ENCODE measurements at regions not wholly inside any gene's neighbourhood (a gene's known extent, or its start where the extent isn't known, plus 50 kb on each side); places are given as distances from the start of the nearest gene placed in this dataset.

GRCh38 chr5:26579712-26580111 is 458.7 kb downstream of the CDH9 start:
- no peaks in the 10 kb centered on the region for H3K27me3 ChIP-seq (ENCODE audit: insufficient read depth, low read depth)
- no peak overlapping the region for H3K9ac ChIP-seq
- H2AFZ ChIP-seq (ENCODE audit: low read depth): no peak overlapping the region
- no peaks in the 10 kb centered on the region for H3K79me2 ChIP-seq (ENCODE audit: insufficient read depth, low read depth)
- no peaks in the 10 kb centered on the region for H4K20me1 ChIP-seq (ENCODE audit: insufficient read depth)
- H3K27ac ChIP-seq: no peak overlapping the region
- H3K4me1 ChIP-seq (ENCODE audit: low read depth, poor library complexity, severe bottlenecking): no peaks in the 10 kb centered on the region
- H3K36me3 ChIP-seq (ENCODE audit: insufficient read depth): no peaks in the 10 kb centered on the region
- no peak overlapping the region for H3K4me3 ChIP-seq (IDR thresholded peaks at IDR 0.05; ENCODE audit: insufficient read depth, low read depth, low read length)
- no peak for TF ChIP-seq CTCF (conservative IDR thresholded peaks at IDR 0.05; ENCODE audit: low read depth, low read length)
- H3K4me2 ChIP-seq: no peak overlapping the region

GRCh38 chr5:26578002-26578401 is 460.4 kb downstream of the CDH9 start:
- no peak overlapping the region for H3K4me2 ChIP-seq
- H2AFZ ChIP-seq (ENCODE audit: low read depth): no peak overlapping the region
- H4K20me1 ChIP-seq (ENCODE audit: insufficient read depth): no peaks in the 10 kb centered on the region
- H3K9ac ChIP-seq: no peak overlapping the region
- no peak overlapping the region for H3K27ac ChIP-seq
- no peaks in the 10 kb centered on the region for H3K4me1 ChIP-seq (ENCODE audit: low read depth, poor library complexity, severe bottlenecking)
- H3K4me3 ChIP-seq (IDR thresholded peaks at IDR 0.05; ENCODE audit: insufficient read depth, low read depth, low read length): no peak overlapping the region
- no peaks in the 10 kb centered on the region for H3K79me2 ChIP-seq (ENCODE audit: insufficient read depth, low read depth)
- TF ChIP-seq CTCF (conservative IDR thresholded peaks at IDR 0.05; ENCODE audit: low read depth, low read length): no peak
- no peaks in the 10 kb centered on the region for H3K27me3 ChIP-seq (ENCODE audit: insufficient read depth, low read depth)
- H3K36me3 ChIP-seq (ENCODE audit: insufficient read depth): no peaks in the 10 kb centered on the region

- Histone ChIP-seq H3K4me1 (ENCODE audit: low read depth, poor library complexity, severe bottlenecking) (no peaks in the 10 kb centered on the region), H2AFZ (ENCODE audit: low read depth) (no peak overlapping the region), H3K36me3 (ENCODE audit: insufficient read depth) (no peaks in the 10 kb centered on the region), H3K4me2 (no peak overlapping the region), H3K9ac (no peak overlapping the region), H3K27ac (no peak overlapping the region), H4K20me1 (ENCODE audit: insufficient read depth) (no peaks in the 10 kb centered on the region), H3K27me3 (ENCODE audit: insufficient read depth, low read depth) (no peaks in the 10 kb centered on the region), H3K79me2 (ENCODE audit: insufficient read depth, low read depth) (no peaks in the 10 kb centered on the region), H3K4me3 (IDR thresholded peaks at IDR 0.05; ENCODE audit: insufficient read depth, low read depth, low read length) (no peak overlapping the region)
- TF ChIP-seq CTCF (conservative IDR thresholded peaks at IDR 0.05; ENCODE audit: low read depth, low read length): no peak
Observed at GRCh38 chr5:26572480-26572879, 465.9 kb downstream of the CDH9 start.

- H3K4me1 ChIP-seq (ENCODE audit: low read depth, poor library complexity, severe bottlenecking): no peaks in the 10 kb centered on the region
- H3K36me3 ChIP-seq (ENCODE audit: insufficient read depth): no peaks in the 10 kb centered on the region
- H3K4me3 ChIP-seq (IDR thresholded peaks at IDR 0.05; ENCODE audit: insufficient read depth, low read depth, low read length): no peak overlapping the region
- H3K27me3 ChIP-seq (ENCODE audit: insufficient read depth, low read depth): no peaks in the 10 kb centered on the region
- no peak for TF ChIP-seq CTCF (conservative IDR thresholded peaks at IDR 0.05; ENCODE audit: low read depth, low read length)
- no peak overlapping the region for H3K4me2 ChIP-seq
- H3K27ac ChIP-seq: no peak overlapping the region
- H2AFZ ChIP-seq (ENCODE audit: low read depth): no peak overlapping the region
- H3K9ac ChIP-seq: no peak overlapping the region
- H4K20me1 ChIP-seq (ENCODE audit: insufficient read depth): no peaks in the 10 kb centered on the region
- H3K79me2 ChIP-seq (ENCODE audit: insufficient read depth, low read depth): no peaks in the 10 kb centered on the region
Observed at GRCh38 chr5:26569929-26570258, 468.5 kb downstream of the CDH9 start.
